ENCODE measurements at regions not wholly inside any gene's neighbourhood (a gene's known extent, or its start where the extent isn't known, plus 50 kb on each side); places are given as distances from the start of the nearest gene placed in this dataset.
"Not testable (repeated sequence)": the region's sequence is repeated elsewhere in the genome, so short reads cannot be mapped to it uniquely, and the experiment has no call there.

DNA sequence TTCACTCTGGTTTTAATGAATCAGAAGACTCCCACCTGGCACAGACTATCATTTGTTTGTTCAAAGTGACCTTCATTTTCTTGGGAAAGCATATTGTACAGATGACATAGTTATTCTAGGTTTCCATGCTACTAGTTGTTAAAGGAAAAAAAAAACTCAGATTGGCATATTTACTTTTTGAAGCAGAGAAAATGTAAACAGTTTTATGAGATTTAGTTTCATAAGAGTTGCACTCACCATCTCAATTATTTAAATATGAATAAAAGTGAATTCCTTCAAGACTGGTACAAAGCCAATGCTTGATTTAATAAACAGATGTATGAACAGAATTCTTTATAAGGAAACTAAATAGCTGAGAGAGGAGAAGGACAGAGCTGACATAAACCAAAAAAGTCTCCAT is 280.3 kb upstream of the UGT8 start:
- intact Hi-C loops (cut with micrococcal nuclease) = no loop called here
- Mint-ChIP-seq H3K27me3 (no peaks in the 10 kb centered on the region), H3K36me3 (ENCODE audit: low read depth) (no peaks in the 10 kb centered on the region), H3K4me3 (no peak overlapping the region), H3K4me1 (no peaks in the 10 kb centered on the region), H3K27ac (no peak overlapping the region), H3K9me3 (no peaks in the 10 kb centered on the region)
- DNase-seq = no peak

DNA sequence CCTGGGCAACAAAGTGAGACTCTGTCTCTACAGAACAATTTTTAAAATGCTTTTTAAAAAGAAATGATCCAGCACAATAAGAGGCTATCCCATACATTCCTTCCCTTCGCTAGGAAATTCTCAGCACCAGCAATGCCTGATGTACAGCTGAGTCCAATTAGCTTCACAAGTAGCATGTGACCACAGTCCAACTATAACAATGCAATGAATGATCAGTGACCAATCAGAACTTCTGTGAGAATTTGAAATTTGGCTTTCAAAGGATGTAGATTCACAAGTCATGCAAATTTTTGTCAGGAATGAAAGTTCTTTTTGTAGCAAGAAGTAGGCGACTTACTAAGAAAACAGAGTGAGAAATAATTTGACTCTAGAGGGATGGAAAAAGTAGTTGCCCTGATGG is 278.5 kb upstream of the UGT8 start:
- no peak for DNase-seq
- Mint-ChIP-seq H3K27me3 (no peaks in the 10 kb centered on the region), H3K36me3 (ENCODE audit: low read depth) (no peaks in the 10 kb centered on the region), H3K27ac (no peak overlapping the region), H3K4me1 (no peaks in the 10 kb centered on the region), H3K9me3 (no peaks in the 10 kb centered on the region), H3K4me3 (no peak overlapping the region)
- intact Hi-C loops (cut with micrococcal nuclease) = no loop called here

DNA sequence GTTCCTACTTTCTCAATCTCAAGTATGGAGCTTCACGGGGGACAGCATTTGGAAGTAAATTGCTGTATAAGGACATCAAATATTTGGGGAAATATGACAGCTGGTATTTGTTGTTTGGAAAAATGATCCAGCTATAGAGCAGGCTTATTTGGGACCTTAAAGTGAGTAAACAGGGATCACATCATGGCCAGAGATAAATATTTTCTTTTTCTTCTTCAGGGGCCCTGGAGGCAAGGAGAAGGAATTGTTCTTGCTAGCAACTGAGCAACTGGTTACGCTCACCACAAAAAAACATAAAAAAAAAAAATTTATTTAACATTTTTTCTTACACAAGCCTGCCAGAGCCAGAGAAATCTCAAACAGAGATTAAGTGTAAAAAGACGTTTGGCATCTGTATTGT is 277.2 kb upstream of the UGT8 start:
- intact Hi-C loops (cut with micrococcal nuclease) = no loop called here
- H3K9me3 Mint-ChIP-seq = no peaks in the 10 kb centered on the region
- DNase-seq = no peak
- H3K27me3 Mint-ChIP-seq = no peaks in the 10 kb centered on the region
- no peaks in the 10 kb centered on the region for H3K36me3 Mint-ChIP-seq (ENCODE audit: low read depth)
- H3K4me1 Mint-ChIP-seq = no peaks in the 10 kb centered on the region
- H3K4me3 Mint-ChIP-seq = no peak overlapping the region
- no peak overlapping the region for H3K27ac Mint-ChIP-seq

DNA sequence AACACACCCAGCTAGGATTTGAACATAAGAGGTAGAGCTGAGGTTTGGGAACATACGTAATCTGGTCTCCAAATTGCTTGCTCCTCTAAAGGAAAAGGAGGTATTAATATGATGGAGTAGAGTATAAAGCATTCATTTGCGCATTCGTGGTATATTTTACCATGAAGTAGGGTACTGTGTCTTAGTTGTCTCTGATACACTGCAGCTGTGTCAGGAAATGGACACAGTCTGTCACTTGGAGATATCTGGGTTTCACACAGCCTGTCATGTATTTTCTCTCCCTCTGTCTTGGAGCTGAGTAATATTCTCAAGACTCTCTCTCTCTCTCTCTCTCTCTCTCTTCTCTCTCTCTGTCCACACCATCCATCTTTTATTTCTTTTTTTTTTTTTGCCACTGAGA is 274.8 kb upstream of the UGT8 start:
- Mint-ChIP-seq H3K9me3 (no peaks in the 10 kb centered on the region), H3K27me3 (no peaks in the 10 kb centered on the region), H3K36me3 (ENCODE audit: low read depth) (no peaks in the 10 kb centered on the region), H3K27ac (no peak overlapping the region), H3K4me1 (no peaks in the 10 kb centered on the region), H3K4me3 (no peak overlapping the region)
- intact Hi-C loops (cut with micrococcal nuclease) = no loop called here
- DNase-seq = no peak

DNA sequence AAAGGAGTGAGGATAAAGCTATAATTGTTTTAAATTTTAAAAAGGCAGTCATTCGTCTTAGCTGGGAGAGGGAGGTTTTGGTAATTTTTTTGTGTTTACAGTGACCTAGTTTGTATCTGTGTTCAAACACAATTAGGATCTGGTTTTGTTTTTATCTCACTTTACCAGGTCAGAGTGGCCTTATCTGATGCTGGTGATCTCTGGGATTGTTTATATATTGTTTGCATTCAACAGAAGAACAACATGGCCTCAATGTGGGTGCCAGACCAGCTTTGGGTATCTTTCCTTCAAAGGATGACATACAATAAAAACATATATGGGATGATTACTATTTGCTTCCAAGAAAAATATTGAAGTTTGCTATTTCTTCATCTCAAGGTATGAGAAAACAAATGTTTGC is 272.2 kb upstream of the UGT8 start:
- Mint-ChIP-seq H3K4me3 (no peak overlapping the region), H3K36me3 (ENCODE audit: low read depth) (no peaks in the 10 kb centered on the region), H3K9me3 (no peaks in the 10 kb centered on the region), H3K27me3 (no peaks in the 10 kb centered on the region), H3K27ac (no peak overlapping the region), H3K4me1 (no peaks in the 10 kb centered on the region)
- intact Hi-C loops (cut with micrococcal nuclease) = no loop called here
- no peak for DNase-seq

DNA sequence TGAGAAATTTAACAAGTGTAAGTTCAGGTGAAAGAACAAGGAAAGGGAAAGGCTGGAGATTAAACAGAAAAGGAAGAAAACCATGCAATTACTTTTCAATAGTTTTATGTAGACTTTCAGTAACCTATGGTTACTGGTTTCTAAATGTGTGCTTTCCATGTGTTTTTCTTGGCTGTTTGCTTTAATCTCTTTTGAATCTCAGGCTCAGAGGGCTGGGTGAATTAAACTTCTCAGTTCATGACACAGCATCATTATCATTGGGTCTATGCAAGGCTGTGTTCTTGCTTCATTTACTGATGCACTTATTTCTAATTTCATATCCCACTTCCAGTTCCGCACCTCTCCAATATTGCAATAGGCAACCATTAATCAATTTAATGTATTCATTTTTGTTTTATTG is 266.5 kb upstream of the UGT8 start:
- Mint-ChIP-seq H3K36me3 (ENCODE audit: low read depth) (no peaks in the 10 kb centered on the region), H3K27ac (no peak overlapping the region), H3K4me1 (no peaks in the 10 kb centered on the region), H3K4me3 (no peak overlapping the region), H3K9me3 (peaks cover 3% of the 10 kb centered on the region), H3K27me3 (no peaks in the 10 kb centered on the region)
- no peak for DNase-seq
- intact Hi-C loops (cut with micrococcal nuclease) = no loop called here

DNA sequence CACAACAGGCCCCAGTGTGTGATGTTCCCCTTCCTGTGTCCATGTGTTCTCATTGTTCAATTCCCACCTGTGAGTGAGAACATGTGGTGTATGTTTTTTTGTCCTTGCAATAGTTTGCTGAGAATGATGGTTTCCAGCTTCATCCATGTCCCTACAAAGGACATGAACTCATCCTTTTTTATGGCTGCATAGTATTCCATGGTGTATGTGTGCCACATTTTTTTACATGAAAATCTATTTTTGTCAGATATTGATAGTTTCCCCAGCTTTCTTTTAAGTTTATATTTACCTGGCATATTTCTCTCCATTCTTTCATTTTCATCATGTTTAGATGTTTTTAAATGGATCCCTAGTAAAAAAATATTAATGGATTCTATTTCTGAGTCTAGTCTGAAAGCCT is 264.2 kb upstream of the UGT8 start:
- H3K36me3 Mint-ChIP-seq (ENCODE audit: low read depth); H3K4me3 Mint-ChIP-seq: not testable (repeated sequence)

DNA sequence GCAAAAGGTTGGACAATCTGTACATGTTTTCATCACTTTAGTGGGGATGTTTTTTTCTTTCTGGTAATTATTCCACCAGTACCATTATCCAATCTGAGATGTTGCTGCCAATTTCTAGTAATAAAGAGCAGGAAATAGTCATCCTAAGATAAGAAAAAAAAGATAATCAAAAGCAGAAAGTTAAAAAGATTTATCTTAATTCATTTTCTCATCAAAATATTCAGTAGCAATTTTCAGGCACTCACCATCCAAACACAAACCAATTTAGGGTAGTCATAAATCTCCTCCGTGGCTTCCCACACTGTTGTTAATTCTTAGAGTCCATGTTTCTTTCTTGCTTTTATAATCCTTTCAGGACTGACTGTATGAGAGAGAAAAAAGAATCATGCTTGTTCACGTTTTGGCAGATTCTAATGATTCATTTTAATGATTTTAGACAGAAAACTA is 263.7 kb upstream of the UGT8 start:
- Mint-ChIP-seq H3K4me1 (no peaks in the 10 kb centered on the region), H3K27me3 (no peaks in the 10 kb centered on the region), H3K4me3 (no peak overlapping the region), H3K9me3 (peaks cover 3% of the 10 kb centered on the region), H3K27ac (no peak overlapping the region), H3K36me3 (ENCODE audit: low read depth) (no peaks in the 10 kb centered on the region)
- DNase-seq = no peak
- intact Hi-C loops (cut with micrococcal nuclease) = no loop called here

More for the DNA sequence above, 264.2 kb upstream of the UGT8 start:
- H3K27me3 Mint-ChIP-seq; H3K27ac Mint-ChIP-seq; DNase-seq; H3K4me1 Mint-ChIP-seq; H3K9me3 Mint-ChIP-seq; intact Hi-C loops (cut with micrococcal nuclease): not testable (repeated sequence)

DNA sequence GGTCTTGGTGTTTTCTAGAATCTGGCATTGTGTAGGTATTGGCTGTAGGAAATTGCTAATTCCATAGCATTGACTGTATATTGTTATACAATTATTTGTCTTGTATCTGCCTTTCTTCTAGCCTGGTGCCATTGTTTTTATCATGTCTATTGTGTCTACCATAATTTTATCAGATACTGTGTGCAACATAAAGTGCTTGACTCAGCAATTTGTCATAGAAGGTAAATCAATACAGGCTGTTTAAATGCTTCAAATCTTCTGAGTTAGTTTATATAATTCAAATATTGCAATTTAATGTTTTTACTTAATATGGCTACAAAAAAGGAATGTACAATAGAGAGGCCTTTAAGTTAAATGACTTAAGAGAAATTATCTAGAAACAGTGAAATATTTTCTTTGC is 263.3 kb upstream of the UGT8 start:
- Mint-ChIP-seq H3K27ac (no peak overlapping the region), H3K27me3 (no peaks in the 10 kb centered on the region), H3K9me3 (peaks cover 3% of the 10 kb centered on the region), H3K36me3 (ENCODE audit: low read depth) (no peaks in the 10 kb centered on the region), H3K4me1 (no peaks in the 10 kb centered on the region), H3K4me3 (no peak overlapping the region)
- no peak for DNase-seq
- intact Hi-C loops (cut with micrococcal nuclease) = no loop called here

DNA sequence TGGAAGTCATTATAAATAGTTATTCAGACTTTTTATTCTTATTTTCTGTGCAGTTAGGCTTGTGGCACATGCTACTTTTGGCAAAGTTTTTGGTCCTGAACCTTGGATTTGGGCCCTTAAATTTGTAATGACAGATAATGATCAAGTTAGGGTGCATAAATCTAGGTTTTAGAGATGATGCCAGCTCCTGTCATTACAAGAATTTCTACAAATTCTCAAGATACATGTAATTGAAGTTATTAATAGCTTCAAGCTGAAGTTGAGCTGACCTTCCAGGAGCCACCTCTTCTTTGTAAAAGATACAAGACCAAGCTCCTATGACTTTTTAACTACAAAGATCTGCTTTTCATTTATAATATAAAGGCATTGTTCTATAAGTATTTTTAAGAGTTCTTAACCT is 255.6 kb upstream of the UGT8 start:
- H3K27me3 Mint-ChIP-seq = no peaks in the 10 kb centered on the region
- intact Hi-C loops (cut with micrococcal nuclease) = no loop called here
- H3K36me3 Mint-ChIP-seq (ENCODE audit: low read depth) = no peaks in the 10 kb centered on the region
- no peaks in the 10 kb centered on the region for H3K9me3 Mint-ChIP-seq
- H3K27ac Mint-ChIP-seq = no peak overlapping the region
- no peaks in the 10 kb centered on the region for H3K4me1 Mint-ChIP-seq
- no peak for DNase-seq
- H3K4me3 Mint-ChIP-seq = no peak overlapping the region

DNA sequence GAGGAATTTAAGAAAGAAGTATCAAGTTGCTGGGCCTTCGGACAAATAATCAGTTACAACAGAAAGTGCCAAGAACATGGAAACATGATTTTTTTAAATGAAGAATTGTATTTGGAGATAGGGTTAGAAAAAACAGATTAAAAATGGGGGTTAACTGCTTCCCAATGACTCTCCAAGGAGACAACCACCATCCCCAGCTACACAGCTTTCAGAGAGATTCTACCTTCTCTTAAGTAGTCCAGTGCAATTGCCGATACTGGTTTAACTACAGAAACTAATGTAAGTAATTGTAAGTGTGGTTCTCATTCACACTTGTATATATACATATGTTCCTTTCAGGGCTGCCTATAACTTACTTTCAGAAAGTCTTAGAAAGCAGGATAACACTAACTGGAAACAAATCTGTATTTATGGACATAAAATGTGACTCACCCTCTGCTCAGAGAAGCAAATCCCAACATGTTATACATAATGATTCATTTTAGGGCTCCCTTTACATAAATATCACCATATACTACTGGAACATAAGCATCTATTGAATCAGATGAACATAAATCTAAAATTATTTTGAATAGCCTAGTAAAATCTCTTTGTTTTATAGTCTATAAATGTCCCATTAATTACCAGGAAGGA is 248.9 kb upstream of the UGT8 start:
- Mint-ChIP-seq H3K4me3 (no peak overlapping the region), H3K36me3 (ENCODE audit: low read depth) (no peaks in the 10 kb centered on the region), H3K9me3 (no peaks in the 10 kb centered on the region), H3K4me1 (no peaks in the 10 kb centered on the region), H3K27ac (no peak overlapping the region), H3K27me3 (no peaks in the 10 kb centered on the region)
- no peak for DNase-seq
- intact Hi-C loops (cut with micrococcal nuclease) = no loop called here

DNA sequence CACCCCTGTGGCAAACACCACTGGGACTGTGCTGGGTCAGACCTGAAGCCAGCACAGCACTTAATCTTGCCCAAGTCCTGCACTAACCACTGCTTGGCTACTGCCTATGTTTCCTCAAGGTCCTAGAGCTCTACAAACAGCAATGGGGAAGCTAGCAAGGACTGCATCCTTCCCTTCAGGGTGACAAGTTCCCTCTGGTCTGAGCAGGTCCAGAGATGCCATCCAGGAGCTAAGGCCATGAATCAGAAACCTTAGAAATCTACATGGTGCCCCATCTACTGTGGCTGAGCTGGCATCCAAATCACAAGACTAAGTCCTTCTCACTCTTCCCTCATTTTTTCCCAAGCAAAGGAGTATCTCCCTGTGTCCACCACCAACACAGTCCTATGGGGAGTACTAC is 239.7 kb upstream of the UGT8 start:
- Mint-ChIP-seq H3K27ac (no peak overlapping the region), H3K36me3 (ENCODE audit: low read depth) (no peaks in the 10 kb centered on the region), H3K9me3 (no peaks in the 10 kb centered on the region), H3K27me3 (no peaks in the 10 kb centered on the region), H3K4me1 (no peaks in the 10 kb centered on the region), H3K4me3 (no peak overlapping the region)
- intact Hi-C loops (cut with micrococcal nuclease) = no loop called here
- no peak for DNase-seq

DNA sequence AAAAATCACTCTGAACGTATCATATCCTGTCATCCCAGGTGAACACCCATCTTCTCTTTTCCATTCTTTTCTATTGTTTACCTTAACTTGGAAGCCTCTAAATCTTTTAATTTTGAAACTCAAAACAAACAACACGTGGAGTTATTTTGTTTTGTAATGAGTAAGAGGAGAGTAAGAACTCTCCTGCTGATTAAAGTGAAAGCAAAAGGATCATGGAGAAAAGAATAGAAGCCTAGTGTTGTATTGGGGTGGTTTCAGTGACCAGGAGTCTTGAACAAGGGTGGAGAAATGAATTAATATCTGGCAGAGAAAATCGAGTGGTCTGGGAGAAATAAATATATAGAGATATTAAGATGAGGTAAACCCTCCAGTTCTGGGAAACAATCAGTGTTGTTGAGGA is 237.4 kb upstream of the UGT8 start:
- intact Hi-C loops (cut with micrococcal nuclease) = no loop called here
- no peaks in the 10 kb centered on the region for H3K27me3 Mint-ChIP-seq
- H3K27ac Mint-ChIP-seq = no peak overlapping the region
- H3K36me3 Mint-ChIP-seq (ENCODE audit: low read depth) = no peaks in the 10 kb centered on the region
- no peak overlapping the region for H3K4me3 Mint-ChIP-seq
- no peak for DNase-seq
- H3K4me1 Mint-ChIP-seq = no peaks in the 10 kb centered on the region
- H3K9me3 Mint-ChIP-seq = no peaks in the 10 kb centered on the region

DNA sequence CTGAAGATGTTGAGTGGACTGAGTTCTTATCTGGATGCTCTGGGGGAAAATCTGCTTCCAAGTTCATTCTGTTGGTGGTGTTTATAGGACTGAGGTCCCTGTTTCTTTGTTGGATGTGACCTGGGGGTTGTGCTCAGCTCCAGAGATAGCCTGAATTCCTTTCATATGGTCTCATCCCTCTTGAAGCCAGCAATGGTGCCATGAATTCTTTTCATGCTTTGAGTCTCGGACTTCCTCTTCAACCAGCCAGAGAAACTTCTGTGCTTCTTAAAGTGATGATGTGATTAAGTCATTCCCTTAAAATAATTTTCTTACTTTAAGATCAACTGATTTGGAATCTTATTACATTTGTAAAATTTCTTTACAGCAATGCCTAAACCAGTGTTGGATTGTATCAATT is 233.8 kb upstream of the UGT8 start:
- H3K27ac Mint-ChIP-seq = no peak overlapping the region
- DNase-seq = no peak
- H3K36me3 Mint-ChIP-seq (ENCODE audit: low read depth) = no peaks in the 10 kb centered on the region
- no peaks in the 10 kb centered on the region for H3K27me3 Mint-ChIP-seq
- H3K4me1 Mint-ChIP-seq = no peaks in the 10 kb centered on the region
- intact Hi-C loops (cut with micrococcal nuclease) = no loop called here
- no peaks in the 10 kb centered on the region for H3K9me3 Mint-ChIP-seq
- H3K4me3 Mint-ChIP-seq = no peak overlapping the region

DNA sequence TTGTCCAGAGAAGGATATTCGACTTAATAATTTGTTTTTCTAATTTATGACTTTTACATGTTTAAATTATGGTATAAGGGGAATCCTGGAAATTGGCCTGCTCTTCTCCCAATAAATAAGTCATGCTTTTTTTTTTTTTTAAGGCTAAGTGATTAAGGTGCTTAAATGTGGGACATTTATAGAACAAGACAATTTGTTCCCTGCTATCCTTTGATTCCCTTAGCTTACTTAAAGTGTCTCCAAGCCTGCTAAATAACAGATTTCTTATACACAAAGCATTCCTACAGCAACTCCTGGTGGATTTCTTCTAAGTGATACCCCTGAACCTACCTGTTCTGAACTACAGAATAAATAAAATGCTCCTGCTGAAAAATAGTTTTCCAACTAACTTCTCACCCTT is 233.0 kb upstream of the UGT8 start:
- no peak for DNase-seq
- H3K27me3 Mint-ChIP-seq = no peaks in the 10 kb centered on the region
- H3K36me3 Mint-ChIP-seq (ENCODE audit: low read depth) = no peaks in the 10 kb centered on the region
- no peaks in the 10 kb centered on the region for H3K4me1 Mint-ChIP-seq
- no peak overlapping the region for H3K27ac Mint-ChIP-seq
- no peak overlapping the region for H3K4me3 Mint-ChIP-seq
- no peaks in the 10 kb centered on the region for H3K9me3 Mint-ChIP-seq
- intact Hi-C loops (cut with micrococcal nuclease) = no loop called here
